ENCODE measurements at regions not wholly inside any gene's neighbourhood (a gene's known extent, or its start where the extent isn't known, plus 50 kb on each side); places are given as distances from the start of the nearest gene placed in this dataset.

DNA sequence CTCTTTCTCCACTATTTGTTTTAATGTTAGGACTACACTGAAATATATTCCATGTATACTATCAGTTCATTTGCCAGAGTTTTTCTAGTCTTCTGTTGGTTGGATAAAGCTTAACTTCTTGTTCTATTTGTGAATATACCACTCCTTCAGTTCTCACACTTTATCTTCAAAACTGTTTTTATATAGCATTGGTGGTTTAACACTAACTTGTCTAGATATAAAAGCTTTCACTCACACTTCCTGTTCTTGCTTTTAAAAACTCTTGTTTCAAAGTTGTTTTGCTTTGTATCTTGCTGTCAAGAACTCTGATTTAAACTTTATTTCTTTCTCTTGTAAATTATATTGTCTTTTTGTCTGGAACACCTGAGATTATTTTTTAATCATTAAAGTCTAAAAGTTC, 226.8 kb upstream of the TENT5A start:
- TF ChIP-seq, protein P1, sequence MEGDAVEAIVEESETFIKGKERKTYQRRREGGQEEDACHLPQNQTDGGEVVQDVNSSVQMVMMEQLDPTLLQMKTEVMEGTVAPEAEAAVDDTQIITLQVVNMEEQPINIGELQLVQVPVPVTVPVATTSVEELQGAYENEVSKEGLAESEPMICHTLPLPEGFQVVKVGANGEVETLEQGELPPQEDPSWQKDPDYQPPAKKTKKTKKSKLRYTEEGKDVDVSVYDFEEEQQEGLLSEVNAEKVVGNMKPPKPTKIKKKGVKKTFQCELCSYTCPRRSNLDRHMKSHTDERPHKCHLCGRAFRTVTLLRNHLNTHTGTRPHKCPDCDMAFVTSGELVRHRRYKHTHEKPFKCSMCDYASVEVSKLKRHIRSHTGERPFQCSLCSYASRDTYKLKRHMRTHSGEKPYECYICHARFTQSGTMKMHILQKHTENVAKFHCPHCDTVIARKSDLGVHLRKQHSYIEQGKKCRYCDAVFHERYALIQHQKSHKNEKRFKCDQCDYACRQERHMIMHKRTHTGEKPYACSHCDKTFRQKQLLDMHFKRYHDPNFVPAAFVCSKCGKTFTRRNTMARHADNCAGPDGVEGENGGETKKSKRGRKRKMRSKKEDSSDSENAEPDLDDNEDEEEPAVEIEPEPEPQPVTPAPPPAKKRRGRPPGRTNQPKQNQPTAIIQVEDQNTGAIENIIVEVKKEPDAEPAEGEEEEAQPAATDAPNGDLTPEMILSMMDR (IDR thresholded peaks at IDR 0.05) = no peak
- TF ChIP-seq POLR2A (IDR thresholded peaks at IDR 0.05) = no peak
